T-cell (primary cell): ENCODE measurements at regions not wholly inside any gene's neighbourhood (a gene's known extent, or its start where the extent isn't known, plus 50 kb on each side); places are given as distances from the start of the nearest gene placed in this dataset.

ENCODE experiments used
- ATAC-seq, 4 experiments: fragments of 200-7000 bp in 3 of 4; fragments of 150-1000 bp in 1 of 4; cut with Tn5 transposase; replicated peaks in 1 of 4; 1 replicate in 3 of 4; 2 replicates in 1 of 4; pipeline ENCODE4 v1.10.0; 2021; ENCODE audit warnings: moderate library complexity in 3 of 4, mild to moderate bottlenecking in 2 of 4, moderate number of reproducible peaks in 1 of 4
- CTCF ChIA-PET, 2 donors: fragments of 300-600 bp; sonication (Branson Sonifier 250); formaldehyde crosslinking; loops; one replicate each; lab custom pipeline; 2022; ENCODE audit warnings: antibody characterized with exemption in 2 of 2; lab: Charles Lee
- POLR2A ChIA-PET, 2 donors: fragments of 300-600 bp; sonication (Branson Sonifier 250); formaldehyde crosslinking; loops; one replicate each; lab custom pipeline; 2022; ENCODE audit warnings: antibody characterized with exemption in 2 of 2; lab: Charles Lee
- DNase-seq, 35 experiments: peaks; one replicate each; pipeline versions ENCODE4 v3.0.0 to v3.0.0-alpha.2; 2013 to 2023
- H3K27ac ChIP-seq: one replicate; pipeline ENCODE4 v1.5.1; 2013; ENCODE audit warnings: low read length
- H3K27me3 ChIP-seq, 2 experiments: replicated peaks in 1 of 2; 1 replicate in 1 of 2; 2 replicates in 1 of 2; pipeline versions ENCODE4 v1.6.1 to v1.7.0; 2013; ENCODE audit warnings: low read length in 1 of 2, mixed read lengths in 1 of 2; ENCODE audit not compliant: control insufficient read depth in 2 of 2, insufficient read depth in 2 of 2; ENCODE audit errors: extremely low read depth in 1 of 2
- H3K36me3 ChIP-seq, 2 donors: 1 replicate in 1 of 2; 2 replicates in 1 of 2; pipeline versions ENCODE4 v1.6.1 to v1.7.0; 2013; ENCODE audit warnings: low read length in 1 of 2; ENCODE audit not compliant: control insufficient read depth in 2 of 2, insufficient read depth in 1 of 2; ENCODE audit errors: extremely low read depth in 1 of 2
- H3K4me1 ChIP-seq, 2 experiments: 1 replicate in 1 of 2; 2 replicates in 1 of 2; pipeline versions ENCODE4 v1.6.1 to v1.7.0; 2013; ENCODE audit warnings: low read length in 2 of 2, mixed read lengths in 1 of 2; ENCODE audit not compliant: insufficient read depth in 2 of 2, control insufficient read depth in 1 of 2; ENCODE audit errors: extremely low read depth in 1 of 2
- H3K4me3 ChIP-seq, 2 donors: 1 replicate in 1 of 2; 2 replicates in 1 of 2; pipeline versions ENCODE4 v1.5.1 to v1.7.0; 2013; ENCODE audit warnings: mild to moderate bottlenecking in 2 of 2, low read length in 1 of 2, moderate library complexity in 1 of 2; ENCODE audit not compliant: control insufficient read depth in 1 of 2; ENCODE audit errors: extremely low read depth in 1 of 2
- H3K9me3 ChIP-seq: 2 replicates; pipeline ENCODE4 v1.7.0; 2013
- H3K27ac Mint-ChIP-seq, 2 donors: one replicate each; pipeline ENCODE4 v1.8.0; 2020 to 2021; ENCODE audit warnings: mild to moderate bottlenecking in 2 of 2, mixed read lengths in 2 of 2
- H3K27me3 Mint-ChIP-seq, 2 donors: one replicate each; pipeline ENCODE4 v1.8.0; 2021 to 2022; ENCODE audit warnings: mixed read lengths in 2 of 2
- H3K36me3 Mint-ChIP-seq: one replicate; pipeline ENCODE4 v1.8.0; 2021; ENCODE audit warnings: mixed read lengths
- H3K4me1 Mint-ChIP-seq, 3 donors: one replicate each; pipeline ENCODE4 v1.8.0; 2020 to 2022; ENCODE audit warnings: mixed read lengths in 3 of 3, mild to moderate bottlenecking in 1 of 3
- H3K4me3 Mint-ChIP-seq, 3 donors: one replicate each; pipeline ENCODE4 v1.8.0; 2020 to 2022; ENCODE audit warnings: mild to moderate bottlenecking in 3 of 3, mixed read lengths in 3 of 3, moderate library complexity in 3 of 3
- H3K9me3 Mint-ChIP-seq, 3 donors: one replicate each; pipeline ENCODE4 v1.8.0; 2020 to 2022; ENCODE audit warnings: mixed read lengths in 3 of 3
- WGBS: methylation state at CpG from one replicate; pipeline ENCODE4 v1.1.5; 2013; ENCODE audit warnings: missing lambda C conversion rate; ENCODE audit not compliant: insufficient coverage; 5-methylcytosine and 5-hydroxymethylcytosine counted together

DNA sequence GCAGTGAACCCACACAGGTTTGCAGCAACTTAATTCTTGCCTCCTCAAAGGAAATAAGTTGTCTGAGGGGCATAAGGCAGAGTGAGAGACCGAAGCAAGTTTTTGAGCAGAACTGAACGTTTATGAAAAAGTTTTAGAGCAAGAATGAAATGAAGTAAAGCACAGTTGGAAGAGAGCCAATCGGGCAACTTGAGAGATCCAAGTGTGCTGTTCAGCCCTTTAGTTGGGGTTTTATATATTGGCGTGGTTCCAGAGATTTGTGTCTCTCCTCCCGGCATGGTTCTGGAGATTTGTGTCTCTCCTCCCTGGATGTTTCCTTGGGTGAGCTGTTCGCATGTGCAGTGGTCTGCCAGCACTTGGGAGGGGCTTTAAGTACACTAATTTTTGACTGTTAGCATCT is 141.4 kb upstream of the DGKB start:
- WGBS: 88% methylated on average over 5 of the region's 6 CpGs
- no peak overlapping the region for H3K27ac Mint-ChIP-seq
- DNase-seq (no peak), ATAC-seq (no peak)
- no peak overlapping the region for H3K4me3 ChIP-seq
- H3K27ac ChIP-seq: no peak overlapping the region
- no peak overlapping the region for H3K4me3 Mint-ChIP-seq
- POLR2A ChIA-PET: no interaction called here
- H3K36me3 Mint-ChIP-seq: no peaks in the 10 kb centered on the region
- peaks cover 3 to 15% (median 4%) of the 10 kb centered on the region in 3 donors for H3K9me3 Mint-ChIP-seq
- no peaks in the 10 kb centered on the region for H3K4me1 Mint-ChIP-seq
- no peaks in the 10 kb centered on the region for H3K4me1 ChIP-seq
- no peaks in the 10 kb centered on the region for H3K36me3 ChIP-seq
- H3K9me3 ChIP-seq: no peaks in the 10 kb centered on the region
- no peaks in the 10 kb centered on the region for H3K27me3 ChIP-seq
- CTCF ChIA-PET: no interaction called here
- H3K27me3 Mint-ChIP-seq: no peaks in the 10 kb centered on the region

DNA sequence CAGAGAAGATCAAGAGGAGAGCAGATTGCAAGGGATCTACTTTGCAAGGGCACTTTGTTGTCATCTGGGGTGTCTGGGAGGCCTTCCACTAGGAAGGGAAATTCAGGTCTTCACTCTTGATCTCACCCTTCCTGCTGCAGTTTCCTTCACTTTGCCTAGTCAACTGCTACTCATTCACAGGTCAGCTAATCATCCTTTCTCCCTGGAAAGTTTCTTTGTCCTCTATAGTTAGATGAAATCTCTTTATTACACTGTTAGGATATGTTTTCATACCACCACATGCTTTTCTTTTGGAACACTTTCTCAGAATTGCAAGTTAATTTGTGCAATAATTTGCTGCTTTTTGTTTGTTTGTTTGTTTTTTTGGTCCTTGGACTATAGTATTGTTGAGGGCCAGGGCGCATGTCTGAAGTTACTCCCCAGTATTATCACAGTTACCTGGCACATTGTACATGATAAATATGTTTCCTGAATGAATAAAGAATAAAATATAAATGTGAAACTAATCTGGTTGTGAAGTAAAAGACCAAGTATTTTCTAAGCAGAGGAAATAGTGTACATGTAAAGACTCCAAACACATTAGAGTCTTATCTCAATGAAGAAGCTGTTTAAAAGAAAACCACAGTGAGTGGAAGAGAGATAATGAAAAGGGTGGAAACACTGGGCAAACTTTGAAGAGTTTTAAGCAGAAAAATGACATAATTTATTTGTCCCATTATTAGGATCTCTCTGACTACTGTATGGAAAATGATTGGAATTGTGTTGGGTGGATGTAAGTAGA is 139.9 kb upstream of the DGKB start:
- no peaks in the 10 kb centered on the region for H3K4me1 Mint-ChIP-seq
- Histone ChIP-seq H3K27ac (no peak overlapping the region), H3K4me3 (no peak overlapping the region), H3K4me1 (no peaks in the 10 kb centered on the region), H3K9me3 (no peaks in the 10 kb centered on the region), H3K36me3 (no peaks in the 10 kb centered on the region), H3K27me3 (no peaks in the 10 kb centered on the region)
- H3K4me3 Mint-ChIP-seq: no peak overlapping the region
- DNase-seq: no peak
- ChIA-PET POLR2A (interaction anchor here in 1 of 2 donors (0.6 kb wide), 1 partner anchor 39 kb away, joined by 3 read pairs; no protein-coding TSS in a partner anchor), CTCF (no interaction called here)
- ATAC-seq: no peak
- H3K27ac Mint-ChIP-seq: no peak overlapping the region
- peaks cover 0 to 9% (median 4%) of the 10 kb centered on the region in 3 donors for H3K9me3 Mint-ChIP-seq
- no peaks in the 10 kb centered on the region for H3K36me3 Mint-ChIP-seq
- WGBS: no CpG with 5 or more reads among the region's 1 CpG
- no peaks in the 10 kb centered on the region for H3K27me3 Mint-ChIP-seq

DNA sequence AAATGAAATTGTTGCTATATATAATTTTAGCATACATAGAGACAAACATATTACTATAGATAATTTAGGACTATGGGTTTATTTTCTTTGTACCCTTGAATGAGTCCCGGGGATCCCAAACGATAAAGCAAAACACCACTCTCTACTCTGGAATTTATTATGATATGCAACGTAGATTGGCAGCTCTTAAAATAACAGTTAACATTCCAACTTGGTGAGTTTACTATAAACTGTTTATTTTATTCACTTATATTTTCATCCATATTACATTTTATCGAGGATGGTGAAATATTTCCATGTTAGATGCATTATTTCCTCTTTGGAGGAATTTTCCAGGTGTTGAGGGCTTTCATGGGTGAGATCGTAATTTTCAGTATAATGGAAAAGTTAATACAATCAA is 138.7 kb upstream of the DGKB start:
- ChIA-PET CTCF (no interaction called here), POLR2A (no interaction called here)
- no peaks in the 10 kb centered on the region for H3K27me3 ChIP-seq

DNA sequence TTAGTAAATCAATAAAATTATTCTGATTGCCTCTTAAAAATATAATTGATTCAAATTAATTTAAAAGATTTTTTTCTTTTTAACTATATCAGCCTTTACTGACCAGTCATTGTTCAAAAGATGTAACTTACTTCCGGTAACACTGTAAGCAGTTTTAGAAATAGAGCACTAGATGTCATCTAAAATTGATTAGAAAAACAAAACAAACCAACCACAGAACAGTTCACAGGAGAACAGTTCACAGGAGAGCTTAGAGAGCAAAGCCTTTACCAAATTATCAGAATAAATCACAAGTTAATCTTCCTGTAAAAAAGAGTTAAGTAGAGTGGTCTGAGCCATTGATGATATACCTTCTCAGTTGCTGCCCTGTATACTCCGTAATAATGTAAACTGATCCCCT is 133.3 kb upstream of the DGKB start:
- no peaks in the 10 kb centered on the region for H3K4me1 ChIP-seq
- Mint-ChIP-seq H3K4me1 (no peaks in the 10 kb centered on the region), H3K27ac (no peak overlapping the region), H3K4me3 (no peak overlapping the region), H3K27me3 (no peaks in the 10 kb centered on the region), H3K9me3 (peaks cover 0 to 10% (median 4%) of the 10 kb centered on the region in 3 donors), H3K36me3 (no peaks in the 10 kb centered on the region)
- H3K4me3 ChIP-seq: no peak overlapping the region
- DNase-seq (no peak), ATAC-seq (no peak)
- WGBS: no CpG with 5 or more reads among the region's 2 CpGs
- no peaks in the 10 kb centered on the region for H3K27me3 ChIP-seq
- no peak overlapping the region for H3K27ac ChIP-seq
- ChIA-PET POLR2A (no interaction called here), CTCF (no interaction called here)
- H3K36me3 ChIP-seq: no peaks in the 10 kb centered on the region
- H3K9me3 ChIP-seq: no peaks in the 10 kb centered on the region

More for the DNA sequence above, 138.7 kb upstream of the DGKB start:
- H3K36me3 Mint-ChIP-seq: no peaks in the 10 kb centered on the region
- ATAC-seq: no peak
- H3K9me3 ChIP-seq: no peaks in the 10 kb centered on the region
- no peak overlapping the region for H3K27ac ChIP-seq
- no peak overlapping the region for H3K4me3 Mint-ChIP-seq
- H3K36me3 ChIP-seq: no peaks in the 10 kb centered on the region
- WGBS: no CpG with 5 or more reads among the region's 5 CpGs
- H3K27me3 Mint-ChIP-seq: no peaks in the 10 kb centered on the region
- DNase-seq: no peak
- no peak overlapping the region for H3K4me3 ChIP-seq
- H3K27ac Mint-ChIP-seq: no peak overlapping the region
- no peaks in the 10 kb centered on the region for H3K4me1 Mint-ChIP-seq
- H3K4me1 ChIP-seq: no peaks in the 10 kb centered on the region
- H3K9me3 Mint-ChIP-seq: peaks cover 0 to 9% (median 4%) of the 10 kb centered on the region in 3 donors

DNA sequence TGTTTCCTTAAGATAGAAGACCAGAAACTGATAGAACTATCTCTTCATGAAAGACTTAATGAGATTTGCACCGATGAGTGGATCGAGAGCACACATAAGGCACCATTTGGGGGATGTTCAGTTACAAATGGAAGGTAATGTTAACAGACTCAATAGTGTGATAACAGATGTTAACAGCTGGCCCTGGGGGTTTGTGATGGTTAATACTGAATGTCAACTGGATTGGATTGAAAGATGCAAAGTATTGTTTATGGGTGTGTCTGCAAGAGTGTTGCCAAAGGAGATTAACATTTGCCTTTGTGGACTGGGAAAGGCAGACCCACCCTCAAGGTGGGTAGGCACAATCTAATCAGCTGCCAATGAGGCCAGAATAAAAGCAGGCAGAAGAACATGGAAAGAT is 130.5 kb upstream of the DGKB start:
- H3K4me1 ChIP-seq: no peaks in the 10 kb centered on the region
- no peaks in the 10 kb centered on the region for H3K9me3 ChIP-seq
- Mint-ChIP-seq H3K4me3 (no peak overlapping the region), H3K36me3 (no peaks in the 10 kb centered on the region), H3K27me3 (no peaks in the 10 kb centered on the region), H3K9me3 (peaks cover 0 to 4% (median 0%) of the 10 kb centered on the region in 3 donors), H3K27ac (no peak overlapping the region), H3K4me1 (no peaks in the 10 kb centered on the region)
- no peak overlapping the region for H3K4me3 ChIP-seq
- WGBS: 72% methylated on average over 2 of the region's 2 CpGs
- H3K27me3 ChIP-seq: no peaks in the 10 kb centered on the region
- DNase-seq: no peak
- CTCF ChIA-PET: no interaction called here
- no peak for ATAC-seq
- no peak overlapping the region for H3K27ac ChIP-seq
- H3K36me3 ChIP-seq: no peaks in the 10 kb centered on the region
- POLR2A ChIA-PET: no interaction called here

DNA sequence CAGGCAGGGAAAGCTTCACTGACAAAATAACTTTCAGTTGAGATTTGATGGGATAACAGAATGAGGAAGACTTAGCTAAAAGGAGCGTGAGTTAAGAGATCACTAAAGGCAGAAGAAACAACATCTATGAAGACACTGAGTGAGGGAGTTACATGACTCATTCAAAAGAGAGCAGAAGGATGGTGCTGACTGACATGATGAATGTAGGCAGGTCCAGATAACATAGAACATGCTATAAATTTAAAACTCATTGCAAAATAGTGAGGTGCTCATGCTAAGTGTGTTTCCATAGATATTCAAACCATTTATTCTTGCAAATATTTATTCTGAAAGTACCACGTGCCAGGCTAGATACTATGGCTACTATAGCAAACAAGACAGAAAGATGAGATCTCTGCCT is 116.4 kb upstream of the DGKB start:
- no peaks in the 10 kb centered on the region for H3K36me3 ChIP-seq
- H3K9me3 Mint-ChIP-seq: peaks cover 0 to 4% (median 0%) of the 10 kb centered on the region in 3 donors
- H3K4me1 ChIP-seq: no peaks in the 10 kb centered on the region
- ChIA-PET POLR2A (no interaction called here), CTCF (no interaction called here)
- H3K36me3 Mint-ChIP-seq: no peaks in the 10 kb centered on the region
- no peaks in the 10 kb centered on the region for H3K27me3 Mint-ChIP-seq
- H3K27ac ChIP-seq: no peak overlapping the region
- ATAC-seq (no peak), DNase-seq (no peak)
- no peaks in the 10 kb centered on the region for H3K27me3 ChIP-seq
- no peak overlapping the region for H3K4me3 ChIP-seq
- no peaks in the 10 kb centered on the region for H3K4me1 Mint-ChIP-seq
- H3K27ac Mint-ChIP-seq: no peak overlapping the region
- H3K9me3 ChIP-seq: no peaks in the 10 kb centered on the region
- no peak overlapping the region for H3K4me3 Mint-ChIP-seq
- 0% methylated on average over 1 of the region's 2 CpGs for WGBS
